Endothelial cell of umbilical vein (primary cell): ENCODE measurements at regions not wholly inside any gene's neighbourhood (a gene's known extent, or its start where the extent isn't known, plus 50 kb on each side); places are given as distances from the start of the nearest gene placed in this dataset.

Source experiments
- BruUV-seq: library from RNA; stranded (reverse); fragments of 400-500 nt; replicated peaks from 2 replicates; lab custom pipeline; 2021; lab: Mats Ljungman, UMichigan
- CTCF ChIA-PET: fragments of 300-600, 350-600 bp; sonication (Branson Sonifier 250); formaldehyde crosslinking; loops from one replicate; lab custom pipeline; 2021; ENCODE audit warnings: antibody characterized with exemption, inconsistent platforms; lab: Charles Lee
- POLR2A ChIA-PET: fragments of 300-600, 350-600 bp; sonication (Branson Sonifier 250); formaldehyde crosslinking; loops from one replicate; lab custom pipeline; 2021; ENCODE audit warnings: antibody characterized with exemption, inconsistent platforms; lab: Charles Lee
- DNase-seq: peaks from one replicate; pipeline ENCODE4 v3.0.0-alpha.2; 2011; ENCODE audit warnings: low read depth, low spot score
- FAIRE-seq: peaks from 2 replicates; lab custom pipeline; 2011; peaks lifted over from hg19 to GRCh38; lab: Jason Lieb, UNC
- H2AFZ ChIP-seq: 2 replicates; pipeline ENCODE4 v1.6.0; 2012; ENCODE audit warnings: low read depth, low read length, control low read depth, inconsistent platforms
- H3K27ac ChIP-seq: 2 replicates; pipeline ENCODE4 v1.5.1; 2011; ENCODE audit warnings: low read depth, mild to moderate bottlenecking, control low read depth, low read length, moderate library complexity; ENCODE audit not compliant: insufficient read depth
- H3K27me3 ChIP-seq, 2 experiments: 2 replicates each; pipeline versions ENCODE4 v1.6.0 to v1.6.1; 2011; ENCODE audit warnings: low read length in 2 of 2, mixed read lengths in 1 of 2; ENCODE audit not compliant: control insufficient read depth in 2 of 2, insufficient read depth in 2 of 2
- H3K36me3 ChIP-seq, 2 experiments: 2 replicates in 1 of 2; 3 replicates in 1 of 2; pipeline ENCODE4 v1.5.1; 2011; ENCODE audit warnings: low read length in 2 of 2, mild to moderate bottlenecking in 1 of 2, moderate library complexity in 1 of 2; ENCODE audit not compliant: control insufficient read depth in 2 of 2, insufficient read depth in 2 of 2; ENCODE audit errors: extremely low read depth in 1 of 2
- H3K4me1 ChIP-seq: 3 replicates; pipeline ENCODE4 v1.5.1; 2011; ENCODE audit warnings: mild to moderate bottlenecking, low read length; ENCODE audit not compliant: control insufficient read depth, insufficient read depth; ENCODE audit errors: extremely low read depth
- H3K4me2 ChIP-seq: 2 replicates; pipeline ENCODE4 v1.6.1; 2011; ENCODE audit warnings: low read length, control low read depth, mixed read lengths; ENCODE audit not compliant: insufficient read depth
- H3K4me3 ChIP-seq, 3 experiments: fragments of 200-600 bp in 1 of 3; sonication (generic), shearing (Covaris generic) in 1 of 3; replicated peaks in 1 of 3; 2 replicates each; pipeline ENCODE4 v1.5.1; 2011 to 2016; ENCODE audit warnings: control low read depth in 3 of 3, low read length in 3 of 3, mild to moderate bottlenecking in 2 of 3, inconsistent platforms in 1 of 3, low read depth in 1 of 3, moderate library complexity in 1 of 3; ENCODE audit not compliant: insufficient read depth in 1 of 3
- H3K79me2 ChIP-seq: 2 replicates; pipeline ENCODE4 v1.6.0; 2012; ENCODE audit warnings: low read length, inconsistent platforms; ENCODE audit not compliant: control insufficient read depth, insufficient read depth
- H3K9ac ChIP-seq: replicated peaks from 2 replicates; pipeline ENCODE3; 2011; ENCODE audit warnings: low read length, control low read depth; ENCODE audit not compliant: insufficient read depth; ENCODE audit errors: extremely low read depth
- H3K9me1 ChIP-seq: replicated peaks from 3 replicates; pipeline ENCODE4 v1.6.0; 2011; ENCODE audit warnings: mild to moderate bottlenecking, low read length; ENCODE audit not compliant: control insufficient read depth, insufficient read depth; ENCODE audit errors: extremely low read depth
- H3K9me3 ChIP-seq: replicated peaks from 2 replicates; pipeline ENCODE4 v1.5.1; 2012; ENCODE audit warnings: low read length, inconsistent platforms; ENCODE audit not compliant: control insufficient read depth, insufficient read depth
- H4K20me1 ChIP-seq: replicated peaks from 2 replicates; pipeline ENCODE3; 2011; ENCODE audit warnings: mild to moderate bottlenecking, low read length; ENCODE audit not compliant: control insufficient read depth, insufficient read depth; ENCODE audit errors: extremely low read depth
- CTCF ChIP-seq, 2 donors: IDR thresholded peaks; 1 replicate in 1 of 2; 2 replicates in 1 of 2; pipeline ENCODE4 v1.5.1; 2011; ENCODE audit warnings: low read length in 2 of 2, mild to moderate bottlenecking in 2 of 2, moderate library complexity in 2 of 2, control low read depth in 1 of 2, inconsistent platforms in 1 of 2, low read depth in 1 of 2; ENCODE audit not compliant: insufficient read depth in 1 of 2; ENCODE audit errors: extremely low read depth in 1 of 2
- EZH2 ChIP-seq: IDR thresholded peaks from 2 replicates; pipeline ENCODE4 v1.6.1; 2012; ENCODE audit warnings: borderline replicate concordance, low read depth, mild to moderate bottlenecking, moderate library complexity, low read length, inconsistent platforms; ENCODE audit not compliant: severe bottlenecking
- FOS ChIP-seq: IDR thresholded peaks from 2 replicates; pipeline ENCODE4 v1.6.1; 2011; ENCODE audit warnings: mild to moderate bottlenecking, low read length, moderate library complexity, borderline replicate concordance; ENCODE audit not compliant: insufficient read depth
- GATA2 ChIP-seq: IDR thresholded peaks from 2 replicates; pipeline ENCODE4 v1.7.0; 2011; ENCODE audit warnings: low read depth, mild to moderate bottlenecking, moderate library complexity, mixed read lengths, low read length; ENCODE audit not compliant: insufficient read length, insufficient read depth
- JUN ChIP-seq: IDR thresholded peaks from 2 replicates; pipeline ENCODE4 v1.6.1; 2011; ENCODE audit warnings: borderline replicate concordance, low read depth; ENCODE audit not compliant: insufficient read length, insufficient read depth
- MAX ChIP-seq: IDR thresholded peaks from 2 replicates; pipeline ENCODE4 v1.6.1; 2011; ENCODE audit not compliant: insufficient read depth, insufficient read length
- MYC ChIP-seq: IDR thresholded peaks from one replicate; pipeline ENCODE4 v1.6.1; 2011; ENCODE audit warnings: mild to moderate bottlenecking, low read depth, low read length
- POLR2A ChIP-seq: IDR thresholded peaks from 2 replicates; pipeline ENCODE4 v1.6.1; 2012; ENCODE audit warnings: low read depth, mild to moderate bottlenecking, control low read depth, low read length
- POLR2AphosphoS5 ChIP-seq: IDR thresholded peaks from 2 replicates; pipeline ENCODE4 v1.6.1; 2012; ENCODE audit warnings: low read depth, mild to moderate bottlenecking, control low read depth, low read length, moderate library complexity; ENCODE audit not compliant: insufficient read depth
- dilution Hi-C: fragments of 300-500 bp; cut with MboI; formaldehyde crosslinking; loops from one replicate; pipeline ENCODE4 v1.15.0; 2019; ENCODE audit warnings: low sequenced_read_pairs; ENCODE audit not compliant: extremely low pct_ligation_motif_present
- intact Hi-C: fragments of 100-400 bp; cut with micrococcal nuclease; formaldehyde crosslinking; loops from one replicate; pipeline ENCODE4 v1.10.0; 2022

DNA sequence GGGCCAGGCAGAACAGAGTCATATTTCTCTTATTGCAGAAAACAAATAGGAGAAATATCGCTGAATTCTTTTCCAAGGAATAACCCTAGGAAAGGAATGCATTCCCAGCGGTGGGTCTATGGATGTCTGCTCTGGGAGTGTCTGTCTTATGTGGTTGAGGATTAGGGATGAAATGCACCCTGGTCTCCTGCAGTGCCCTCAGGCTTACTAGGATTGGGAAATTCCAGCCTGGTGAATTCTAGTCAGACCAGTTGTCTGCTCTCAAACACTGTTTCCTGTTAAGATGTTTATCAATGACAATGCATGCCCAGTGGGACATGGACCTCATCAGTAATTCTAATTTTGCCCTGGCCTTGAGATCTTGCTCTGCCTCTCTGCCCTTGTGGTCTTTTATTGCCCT, 136.1 kb upstream of the ELAVL2 start:
- no peaks in the 10 kb centered on the region for H3K9me1 ChIP-seq
- H3K36me3 ChIP-seq, result no peaks in the 10 kb centered on the region
- no peak overlapping the region for H2AFZ ChIP-seq
- no peak for FAIRE-seq
- POLR2A ChIA-PET, result no interaction called here
- no TSS peak for BruUV-seq
- CTCF ChIA-PET, result no interaction called here
- intact Hi-C loops (no loop called here), dilution Hi-C loops (no loop called here)
- no peaks in the 10 kb centered on the region for H4K20me1 ChIP-seq
- no peak overlapping the region for H3K4me3 ChIP-seq
- TF ChIP-seq POLR2A (no peak), EZH2 (no peak), FOS (no peak), CTCF (IDR thresholded peaks at IDR 0.05; ENCODE audit: extremely low read depth in 1 of 2, insufficient read depth in 1 of 2, low read depth in 1 of 2, low read length in 2 of 2) (no peak), MAX (no peak)
- H3K27ac ChIP-seq, result no peak overlapping the region
- H3K4me2 ChIP-seq, result no peak overlapping the region
- no peaks in the 10 kb centered on the region for H3K79me2 ChIP-seq
- peaks cover 2% of the 10 kb centered on the region for H3K9me3 ChIP-seq
- H3K4me1 ChIP-seq, result no peaks in the 10 kb centered on the region
- no peak for DNase-seq
- no peak overlapping the region for H3K9ac ChIP-seq
- H3K27me3 ChIP-seq, result no peaks in the 10 kb centered on the region

DNA sequence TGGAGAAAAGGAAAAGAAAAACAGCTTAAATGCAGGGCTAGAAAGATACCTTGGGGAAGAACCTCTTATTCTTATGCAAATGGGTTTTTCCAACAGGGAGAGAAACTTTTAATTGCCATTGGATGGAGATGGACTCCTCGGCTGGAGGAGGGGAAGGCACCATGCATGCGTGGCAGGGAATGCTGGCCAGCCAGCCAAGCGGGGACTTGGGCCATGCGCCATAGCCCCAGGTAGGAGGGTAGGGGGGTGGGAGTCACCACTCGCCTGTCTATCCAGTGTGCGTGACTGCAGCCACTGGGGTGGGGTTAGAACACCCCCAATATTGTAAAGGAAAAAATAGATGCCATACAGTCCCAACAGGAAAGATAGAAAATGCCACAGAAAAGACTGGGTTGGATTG, 119.9 kb upstream of the ELAVL2 start:
- FAIRE-seq (no peak), DNase-seq (no peak)
- Histone ChIP-seq H3K79me2 (no peaks in the 10 kb centered on the region), H3K4me1 (no peaks in the 10 kb centered on the region), H4K20me1 (no peaks in the 10 kb centered on the region), H3K9me3 (peaks cover 1% of the 10 kb centered on the region), H2AFZ (no peak overlapping the region), H3K27me3 (no peaks in the 10 kb centered on the region), H3K9me1 (no peaks in the 10 kb centered on the region), H3K4me3 (no peak overlapping the region), H3K27ac (no peak overlapping the region), H3K36me3 (no peaks in the 10 kb centered on the region), H3K9ac (no peak overlapping the region), H3K4me2 (no peak overlapping the region)
- POLR2A ChIA-PET, result no interaction called here
- TF ChIP-seq JUN (no peak), MYC (no peak), GATA2 (no peak), MAX (no peak), EZH2 (no peak), POLR2A (no peak), POLR2AphosphoS5 (no peak), CTCF (IDR thresholded peaks at IDR 0.05; ENCODE audit: extremely low read depth in 1 of 2, insufficient read depth in 1 of 2, low read depth in 1 of 2, low read length in 2 of 2) (no peak), FOS (no peak)
- no TSS peak for BruUV-seq
- CTCF ChIA-PET, result no interaction called here
- intact Hi-C loops (no loop called here), dilution Hi-C loops (no loop called here)
